Caco-2 (cell line): ENCODE measurements at regions not wholly inside any gene's neighbourhood (a gene's known extent, or its start where the extent isn't known, plus 50 kb on each side); places are given as distances from the start of the nearest gene placed in this dataset.

Source experiments
- BruUV-seq: library from RNA; stranded (reverse); fragments of 400-500 nt; replicated peaks from 2 replicates; lab custom pipeline; 2021; lab: Mats Ljungman, UMichigan
- CTCF ChIA-PET: fragments of 300-600 bp; sonication (Branson Sonifier 250); formaldehyde crosslinking; loops from one replicate; lab custom pipeline; 2022; ENCODE audit warnings: antibody characterized with exemption; lab: Charles Lee
- POLR2A ChIA-PET: fragments of 300-600 bp; sonication (Branson Sonifier 250); formaldehyde crosslinking; loops from one replicate; lab custom pipeline; 2022; ENCODE audit warnings: antibody characterized with exemption; lab: Charles Lee
- DNase-seq, 2 experiments: peaks; one replicate each; pipeline versions ENCODE4 v3.0.0 to v3.0.0-alpha.2; 2020 to 2022
- H3K27me3 ChIP-seq: replicated peaks from 2 replicates; pipeline ENCODE4 v1.6.0; 2011; ENCODE audit warnings: low read length; ENCODE audit not compliant: control insufficient read depth, insufficient read depth
- H3K36me3 ChIP-seq: 2 replicates; pipeline ENCODE4 v1.5.1; 2011; ENCODE audit warnings: low read length; ENCODE audit not compliant: control insufficient read depth, insufficient read depth
- H3K4me1 ChIP-seq: fragments of 250-450 bp; sonication (Bioruptor Pico); 2 replicates; pipeline ENCODE4 v1.5.1; 2020; ENCODE audit warnings: mild to moderate bottlenecking
- H3K4me3 ChIP-seq: 2 replicates; pipeline ENCODE4 v1.5.1; 2011; ENCODE audit warnings: low read depth, mild to moderate bottlenecking, control low read depth, low read length
- H3K9me3 ChIP-seq: fragments of 250-450 bp; sonication (Bioruptor Pico); 2 replicates; pipeline ENCODE4 v1.5.1; 2020; ENCODE audit warnings: mild to moderate bottlenecking, moderate library complexity
- H3K27ac Mint-ChIP-seq: one replicate; pipeline ENCODE4 v1.8.0; 2022; ENCODE audit warnings: mixed read lengths; ENCODE audit not compliant: unreplicated experiment
- H3K27me3 Mint-ChIP-seq: one replicate; pipeline ENCODE4 v1.8.0; 2022; ENCODE audit warnings: mixed read lengths; ENCODE audit not compliant: insufficient read depth, unreplicated experiment
- H3K36me3 Mint-ChIP-seq: one replicate; pipeline ENCODE4 v1.8.0; 2022; ENCODE audit warnings: mild to moderate bottlenecking, mixed read lengths; ENCODE audit not compliant: insufficient read depth, unreplicated experiment
- H3K4me1 Mint-ChIP-seq: one replicate; pipeline ENCODE4 v1.8.0; 2022; ENCODE audit warnings: low read depth, mixed read lengths; ENCODE audit not compliant: unreplicated experiment
- H3K4me3 Mint-ChIP-seq: one replicate; pipeline ENCODE4 v1.8.0; 2022; ENCODE audit warnings: mild to moderate bottlenecking, moderate library complexity, mixed read lengths; ENCODE audit not compliant: unreplicated experiment
- H3K9me3 Mint-ChIP-seq: one replicate; pipeline ENCODE4 v1.8.0; 2022; ENCODE audit warnings: mixed read lengths; ENCODE audit not compliant: unreplicated experiment
- intact Hi-C: fragments of 100-400 bp; cut with micrococcal nuclease; formaldehyde crosslinking; loops from one replicate; pipeline ENCODE4 v1.10.0; 2022; ENCODE audit not compliant: unreplicated experiment
- TF ChIP-seq, protein P1 (sequence below), 2 experiments: fragments of 200-600 bp in 1 of 2; IDR thresholded peaks; 1 replicate in 1 of 2; 2 replicates in 1 of 2; pipeline versions ENCODE4 v1.5.1 to v1.8.0; 2011 to 2022; ENCODE audit warnings: antibody characterized with exemption in 1 of 2, control low read depth in 1 of 2, inconsistent platforms in 1 of 2, low read depth in 1 of 2, low read length in 1 of 2, mild to moderate bottlenecking in 1 of 2, moderate library complexity in 1 of 2; ENCODE audit not compliant: insufficient read depth in 1 of 2, severe bottlenecking in 1 of 2, unreplicated experiment in 1 of 2

- H3K27me3 Mint-ChIP-seq: no peaks in the 10 kb centered on the region
- intact Hi-C loops: no loop called here
- Histone ChIP-seq H3K36me3 (no peaks in the 10 kb centered on the region), H3K4me3 (no peak overlapping the region), H3K9me3 (no peaks in the 10 kb centered on the region), H3K27me3 (no peaks in the 10 kb centered on the region), H3K4me1 (no peaks in the 10 kb centered on the region)
- BruUV-seq: no TSS peak
- no peaks in the 10 kb centered on the region for H3K36me3 Mint-ChIP-seq
- no peaks in the 10 kb centered on the region for H3K9me3 Mint-ChIP-seq
- TF ChIP-seq, protein P1, sequence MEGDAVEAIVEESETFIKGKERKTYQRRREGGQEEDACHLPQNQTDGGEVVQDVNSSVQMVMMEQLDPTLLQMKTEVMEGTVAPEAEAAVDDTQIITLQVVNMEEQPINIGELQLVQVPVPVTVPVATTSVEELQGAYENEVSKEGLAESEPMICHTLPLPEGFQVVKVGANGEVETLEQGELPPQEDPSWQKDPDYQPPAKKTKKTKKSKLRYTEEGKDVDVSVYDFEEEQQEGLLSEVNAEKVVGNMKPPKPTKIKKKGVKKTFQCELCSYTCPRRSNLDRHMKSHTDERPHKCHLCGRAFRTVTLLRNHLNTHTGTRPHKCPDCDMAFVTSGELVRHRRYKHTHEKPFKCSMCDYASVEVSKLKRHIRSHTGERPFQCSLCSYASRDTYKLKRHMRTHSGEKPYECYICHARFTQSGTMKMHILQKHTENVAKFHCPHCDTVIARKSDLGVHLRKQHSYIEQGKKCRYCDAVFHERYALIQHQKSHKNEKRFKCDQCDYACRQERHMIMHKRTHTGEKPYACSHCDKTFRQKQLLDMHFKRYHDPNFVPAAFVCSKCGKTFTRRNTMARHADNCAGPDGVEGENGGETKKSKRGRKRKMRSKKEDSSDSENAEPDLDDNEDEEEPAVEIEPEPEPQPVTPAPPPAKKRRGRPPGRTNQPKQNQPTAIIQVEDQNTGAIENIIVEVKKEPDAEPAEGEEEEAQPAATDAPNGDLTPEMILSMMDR (IDR thresholded peaks at IDR 0.05; ENCODE audit: insufficient read depth in 1 of 2, low read depth in 1 of 2, low read length in 1 of 2, severe bottlenecking in 1 of 2, unreplicated experiment in 1 of 2): no peak
- ChIA-PET POLR2A (no interaction called here), CTCF (no interaction called here)
- no peak for DNase-seq
- H3K27ac Mint-ChIP-seq: no peak overlapping the region
- H3K4me3 Mint-ChIP-seq: no peak overlapping the region
- no peaks in the 10 kb centered on the region for H3K4me1 Mint-ChIP-seq
These were observed 482.0 kb upstream of the DCC start for GRCh38 chr18:51857989-51858388.

DNA sequence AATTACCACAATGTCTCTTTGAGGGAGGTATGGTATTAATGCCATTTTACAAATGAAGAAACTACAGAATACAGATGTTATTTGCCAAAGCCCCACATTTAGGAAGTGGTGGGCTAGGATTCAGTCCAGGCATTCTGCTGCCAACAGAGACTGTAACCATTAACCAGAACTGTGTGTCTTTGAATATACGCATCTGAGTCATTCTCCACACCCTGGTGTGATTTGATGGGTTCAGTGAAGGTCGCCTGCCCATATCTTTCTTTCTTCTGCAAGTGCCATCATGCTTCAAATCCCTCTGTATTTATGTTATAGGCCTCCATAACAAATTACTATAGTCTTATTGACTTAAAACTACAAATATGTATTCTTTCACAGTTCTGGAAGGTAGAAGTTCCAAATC lies 479.0 kb upstream of the DCC start:
- Mint-ChIP-seq H3K36me3 (no peaks in the 10 kb centered on the region), H3K27ac (no peak overlapping the region), H3K27me3 (no peaks in the 10 kb centered on the region), H3K4me3 (no peak overlapping the region), H3K4me1 (no peaks in the 10 kb centered on the region), H3K9me3 (no peaks in the 10 kb centered on the region)
- no TSS peak for BruUV-seq
- DNase-seq: no peak
- no peaks in the 10 kb centered on the region for H3K9me3 ChIP-seq
- H3K36me3 ChIP-seq: no peaks in the 10 kb centered on the region
- TF ChIP-seq, protein P1 (IDR thresholded peaks at IDR 0.05; ENCODE audit: insufficient read depth in 1 of 2, low read depth in 1 of 2, low read length in 1 of 2, severe bottlenecking in 1 of 2, unreplicated experiment in 1 of 2): no peak
- POLR2A ChIA-PET: no interaction called here
- no peaks in the 10 kb centered on the region for H3K27me3 ChIP-seq
- CTCF ChIA-PET: no interaction called here
- no peaks in the 10 kb centered on the region for H3K4me1 ChIP-seq
- intact Hi-C loops: no loop called here
- no peak overlapping the region for H3K4me3 ChIP-seq

- no peaks in the 10 kb centered on the region for H3K27me3 ChIP-seq
- H3K36me3 ChIP-seq: no peaks in the 10 kb centered on the region
- H3K4me3 Mint-ChIP-seq: no peak overlapping the region
- no peaks in the 10 kb centered on the region for H3K36me3 Mint-ChIP-seq
- intact Hi-C loops: no loop called here
- no peaks in the 10 kb centered on the region for H3K9me3 ChIP-seq
- H3K9me3 Mint-ChIP-seq: no peaks in the 10 kb centered on the region
- no TSS peak for BruUV-seq
- POLR2A ChIA-PET: no interaction called here
- CTCF ChIA-PET: no interaction called here
- no peaks in the 10 kb centered on the region for H3K4me1 ChIP-seq
- no peaks in the 10 kb centered on the region for H3K4me1 Mint-ChIP-seq
- H3K27ac Mint-ChIP-seq: no peak overlapping the region
- no peaks in the 10 kb centered on the region for H3K27me3 Mint-ChIP-seq
- TF ChIP-seq, protein P1 (IDR thresholded peaks at IDR 0.05; ENCODE audit: insufficient read depth in 1 of 2, low read depth in 1 of 2, low read length in 1 of 2, severe bottlenecking in 1 of 2, unreplicated experiment in 1 of 2): no peak
- DNase-seq: no peak
- H3K4me3 ChIP-seq: no peak overlapping the region
These were observed 477.8 kb upstream of the DCC start for GRCh38 chr18:51862051-51862715.
